DND-41 (cell line): ENCODE measurements at regions not wholly inside any gene's neighbourhood (a gene's known extent, or its start where the extent isn't known, plus 50 kb on each side); places are given as distances from the start of the nearest gene placed in this dataset.

Experiments
- ATAC-seq: fragments of 200-7000 bp; cut with Tn5 transposase; 3 replicates; pipeline ENCODE4 v1.9.1; 2021; ENCODE audit warnings: low read depth; ENCODE audit not compliant: insufficient read depth
- DNase-seq: peaks from one replicate; pipeline ENCODE4 v3.0.0-alpha.2; 2020
- H2AFZ ChIP-seq: 2 replicates; pipeline ENCODE4 v1.6.0; 2012; ENCODE audit warnings: low read depth, low read length
- H3K27ac ChIP-seq: 2 replicates; pipeline ENCODE4 v1.5.1; 2012; ENCODE audit warnings: low read length, inconsistent platforms
- H3K27me3 ChIP-seq: fragments of 200-600 bp; sonication (generic); 2 replicates; pipeline ENCODE4 v1.6.0; 2012; ENCODE audit warnings: low read length, mild to moderate bottlenecking, inconsistent platforms; ENCODE audit not compliant: insufficient read depth, poor library complexity
- H3K36me3 ChIP-seq: 2 replicates; pipeline ENCODE4 v1.5.1; 2012; ENCODE audit warnings: low read length, inconsistent platforms; ENCODE audit not compliant: insufficient read depth
- H3K4me1 ChIP-seq: 2 replicates; pipeline ENCODE4 v1.5.1; 2012; ENCODE audit warnings: mild to moderate bottlenecking, low read length; ENCODE audit not compliant: insufficient read depth
- H3K4me2 ChIP-seq: 2 replicates; pipeline ENCODE4 v1.6.0; 2012; ENCODE audit warnings: mild to moderate bottlenecking, moderate library complexity, low read length, inconsistent platforms; ENCODE audit not compliant: insufficient read depth
- H3K4me3 ChIP-seq, 2 experiments: fragments of 200-600 bp in 1 of 2; shearing (Covaris generic) in 1 of 2; 2 replicates each; pipeline ENCODE4 v1.5.1; 2012 to 2016; ENCODE audit warnings: inconsistent platforms in 2 of 2, low read length in 2 of 2, mild to moderate bottlenecking in 2 of 2, low read depth in 1 of 2, moderate library complexity in 1 of 2
- H3K79me2 ChIP-seq: 2 replicates; pipeline ENCODE4 v1.6.0; 2012; ENCODE audit warnings: low read length, inconsistent platforms; ENCODE audit not compliant: insufficient read depth
- H3K9ac ChIP-seq: 2 replicates; pipeline ENCODE4 v1.6.0; 2012; ENCODE audit warnings: low read depth, mild to moderate bottlenecking, inconsistent platforms, low read length, moderate library complexity
- H3K9me3 ChIP-seq: 2 replicates; pipeline ENCODE4 v1.5.1; 2012; ENCODE audit warnings: low read length, moderate library complexity, mild to moderate bottlenecking, inconsistent platforms; ENCODE audit not compliant: insufficient read depth, severe bottlenecking
- H4K20me1 ChIP-seq: 2 replicates; pipeline ENCODE4 v1.6.0; 2012; ENCODE audit warnings: low read length; ENCODE audit not compliant: insufficient read depth
- CTCF ChIP-seq: IDR thresholded peaks from 2 replicates; pipeline ENCODE4 v1.5.1; 2012; ENCODE audit warnings: borderline replicate concordance, low read length, moderate library complexity, mild to moderate bottlenecking; ENCODE audit not compliant: poor library complexity, severe bottlenecking; ENCODE audit errors: extremely low read depth
- EZH2 ChIP-seq: IDR thresholded peaks from 3 replicates; pipeline ENCODE4 v1.6.1; 2012; ENCODE audit warnings: borderline replicate concordance, low read depth, mild to moderate bottlenecking, moderate library complexity, low read length, inconsistent platforms; ENCODE audit not compliant: severe bottlenecking

- ATAC-seq, result no peak
- H3K27ac ChIP-seq, result no peak overlapping the region
Observed at GRCh38 chr1:87937831-87938395, 609.2 kb downstream of the LMO4 start.

GRCh38 chr1:87938631-87939030, 610.0 kb downstream of the LMO4 start:
- TF ChIP-seq EZH2, result no peak
- TF ChIP-seq CTCF, result no peak
- ATAC-seq (no peak), DNase-seq (no peak)
- Histone ChIP-seq H3K9ac (no peak overlapping the region), H3K27me3 (no peaks in the 10 kb centered on the region), H4K20me1 (no peaks in the 10 kb centered on the region), H2AFZ (no peak overlapping the region), H3K36me3 (no peaks in the 10 kb centered on the region), H3K27ac (no peak overlapping the region), H3K9me3 (no peaks in the 10 kb centered on the region), H3K4me2 (no peak overlapping the region), H3K4me1 (no peaks in the 10 kb centered on the region), H3K79me2 (no peaks in the 10 kb centered on the region), H3K4me3 (no peak overlapping the region)

More at GRCh38 chr1:87937831-87938395, 609.2 kb downstream of the LMO4 start:
- Histone ChIP-seq H3K27me3 (no peaks in the 10 kb centered on the region), H3K36me3 (no peaks in the 10 kb centered on the region), H2AFZ (no peak overlapping the region), H3K4me2 (no peak overlapping the region), H3K4me1 (no peaks in the 10 kb centered on the region), H3K9me3 (no peaks in the 10 kb centered on the region), H3K79me2 (no peaks in the 10 kb centered on the region), H4K20me1 (no peaks in the 10 kb centered on the region), H3K4me3 (no peak overlapping the region), H3K9ac (no peak overlapping the region)
- DNase-seq, result no peak
- TF ChIP-seq EZH2 (no peak), CTCF (no peak)

- TF ChIP-seq CTCF, result no peak
- TF ChIP-seq EZH2, result no peak
- DNase-seq (no peak), ATAC-seq (no peak)
- H3K9ac ChIP-seq, result no peak overlapping the region
- H3K27me3 ChIP-seq, result no peaks in the 10 kb centered on the region
- H4K20me1 ChIP-seq, result no peaks in the 10 kb centered on the region
- no peaks in the 10 kb centered on the region for H3K9me3 ChIP-seq
- H3K27ac ChIP-seq, result no peak overlapping the region
- no peak overlapping the region for H2AFZ ChIP-seq
- no peak overlapping the region for H3K4me3 ChIP-seq
- no peaks in the 10 kb centered on the region for H3K36me3 ChIP-seq
- no peaks in the 10 kb centered on the region for H3K4me1 ChIP-seq
- H3K79me2 ChIP-seq, result no peaks in the 10 kb centered on the region
- H3K4me2 ChIP-seq, result no peak overlapping the region
Observed at GRCh38 chr1:87939444-87939843, 610.8 kb downstream of the LMO4 start.

GRCh38 chr1:87940421-87940820, 611.7 kb downstream of the LMO4 start:
- H4K20me1 ChIP-seq, result no peaks in the 10 kb centered on the region
- H3K27ac ChIP-seq, result no peak overlapping the region
- no peaks in the 10 kb centered on the region for H3K4me1 ChIP-seq
- H3K36me3 ChIP-seq, result no peaks in the 10 kb centered on the region
- DNase-seq, result no peak
- no peak overlapping the region for H2AFZ ChIP-seq
- no peak overlapping the region for H3K4me2 ChIP-seq
- TF ChIP-seq CTCF, result no peak
- TF ChIP-seq EZH2, result no peak
- no peaks in the 10 kb centered on the region for H3K9me3 ChIP-seq
- no peak for ATAC-seq
- no peak overlapping the region for H3K9ac ChIP-seq
- H3K27me3 ChIP-seq, result no peaks in the 10 kb centered on the region
- no peak overlapping the region for H3K4me3 ChIP-seq
- H3K79me2 ChIP-seq, result no peaks in the 10 kb centered on the region
